Lower leg skin (tissue), 3 donors: ENCODE measurements at regions not wholly inside any gene's neighbourhood (a gene's known extent, or its start where the extent isn't known, plus 50 kb on each side); places are given as distances from the start of the nearest gene placed in this dataset.

ENCODE experiments used
- CTCF ChIP-seq, 3 donors: fragments of 450-650 bp; IDR thresholded peaks; one replicate each; pipeline ENCODE4 v1.5.1; 2016; ENCODE audit warnings: antibody characterized with exemption in 3 of 3, mild to moderate bottlenecking in 3 of 3, moderate library complexity in 2 of 3
- POLR2A ChIP-seq, 2 donors: fragments of 450-650 bp; IDR thresholded peaks; one replicate each; pipeline ENCODE4 v1.6.1; 2016 to 2017; ENCODE audit warnings: antibody characterized with exemption in 2 of 2, mild to moderate bottlenecking in 1 of 2, moderate library complexity in 1 of 2

GRCh38 chr3:8276506-8276905, 225.1 kb upstream of the LMCD1 start:
- TF ChIP-seq CTCF (IDR thresholded peaks at IDR 0.05) (no peak), POLR2A (IDR thresholded peaks at IDR 0.05) (no peak)
